ENCODE measurements at regions not wholly inside any gene's neighbourhood (a gene's known extent, or its start where the extent isn't known, plus 50 kb on each side); places are given as distances from the start of the nearest gene placed in this dataset.
A peak's percentile ranks its signal among the peaks of the same experiment; 100 is the strongest.

GRCh38 chr1:222095606-222096475, 354.0 kb upstream of the DUSP10 start:
- TF ChIP-seq POLR2A (IDR thresholded peaks at IDR 0.05) = no peak
- TF ChIP-seq CTCF (IDR thresholded peaks at IDR 0.05 in 8 of 11, conservative IDR thresholded peaks at IDR 0.05 in 3 of 11) = peak; percentile 50 to 91 (median 81)
